Tibial nerve (tissue), 4 donors: ENCODE measurements at regions not wholly inside any gene's neighbourhood (a gene's known extent, or its start where the extent isn't known, plus 50 kb on each side); places are given as distances from the start of the nearest gene placed in this dataset.
"Not testable (repeated sequence)": the region's sequence is repeated elsewhere in the genome, so short reads cannot be mapped to it uniquely, and the experiment has no call there.

Source experiments
- DNase-seq, 2 donors: peaks; one replicate each; pipeline ENCODE4 v3.0.0-alpha.2; 2019; ENCODE audit warnings: low spot score in 2 of 2
- H3K27ac ChIP-seq, 4 donors: fragments of 200-600 bp; sonication (generic) in 3 of 4; one replicate each; pipeline ENCODE4 v1.5.1; 2017 to 2019; ENCODE audit warnings: mild to moderate bottlenecking in 1 of 4
- H3K27me3 ChIP-seq, 2 donors: fragments of 200-600 bp; sonication (generic) in 1 of 2; one replicate each; pipeline versions ENCODE4 v1.5.1 to v1.6.0; 2017 to 2019
- H3K36me3 ChIP-seq, 3 donors: fragments of 200-600 bp; sonication (generic); one replicate each; pipeline ENCODE4 v1.5.1; 2018 to 2019
- H3K4me1 ChIP-seq, 4 donors: fragments of 200-600 bp; sonication (generic) in 3 of 4; one replicate each; pipeline ENCODE4 v1.5.1; 2017 to 2019
- H3K4me3 ChIP-seq, 4 donors: fragments of 200-600 bp; sonication (generic) in 3 of 4; one replicate each; pipeline ENCODE4 v1.5.1; 2017 to 2019; ENCODE audit warnings: mild to moderate bottlenecking in 1 of 4, moderate library complexity in 1 of 4
- H3K9me3 ChIP-seq, 4 donors: fragments of 200-600 bp; sonication (generic) in 3 of 4; one replicate each; pipeline ENCODE4 v1.5.1; 2017 to 2019
- EP300 ChIP-seq, 2 donors: sonication (generic); formaldehyde crosslinking; IDR thresholded peaks; one replicate each; pipeline ENCODE4 v1.6.1; 2017; ENCODE audit warnings: antibody characterized with exemption in 2 of 2, mild to moderate bottlenecking in 1 of 2
- POLR2A ChIP-seq, 2 donors: fragments of 450-650 bp; IDR thresholded peaks; one replicate each; pipeline ENCODE4 v1.6.1; 2017; ENCODE audit warnings: antibody characterized with exemption in 2 of 2, mild to moderate bottlenecking in 2 of 2, moderate library complexity in 2 of 2
- WGBS, 2 donors: methylation state at CpG; one replicate each; pipeline ENCODE4 v1.1.5; 2018; 5-methylcytosine and 5-hydroxymethylcytosine counted together
- TF ChIP-seq, protein P1 (sequence below), 5 experiments: fragments of 200-600 bp in 3 of 5; fragments of 450-650 bp in 2 of 5; sonication (generic) in 3 of 5; IDR thresholded peaks; one replicate each; pipeline ENCODE4 v1.5.1; 2016 to 2019; ENCODE audit warnings: antibody characterized with exemption in 5 of 5, mild to moderate bottlenecking in 3 of 5, moderate library complexity in 2 of 5

DNA sequence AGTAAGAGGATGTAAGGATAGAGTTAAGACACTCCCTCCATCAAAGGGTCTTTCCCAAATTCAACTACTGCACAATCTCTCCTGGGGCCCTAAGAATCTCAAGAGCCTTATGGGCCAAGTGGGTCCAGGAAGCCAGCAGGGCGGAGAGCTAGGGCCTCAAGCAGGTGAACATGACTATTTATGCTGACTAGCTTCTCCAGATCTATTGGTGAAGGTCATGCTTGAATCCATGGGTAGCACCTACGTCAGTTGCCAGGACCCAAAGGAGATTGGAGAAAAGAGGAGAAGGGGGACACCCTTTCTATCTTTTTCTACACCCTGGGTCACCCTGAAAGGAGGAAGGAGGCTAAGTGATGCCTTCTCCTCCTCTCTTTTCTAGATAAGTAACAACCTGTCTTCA is 534.2 kb upstream of the MIS18BP1 start:
- Histone ChIP-seq H3K36me3 (no peaks in the 10 kb centered on the region), H3K4me1 (no peaks in the 10 kb centered on the region), H3K4me3 (no peak overlapping the region), H3K27ac (no peak overlapping the region), H3K9me3 (peaks cover 0 to 52% (median 2%) of the 10 kb centered on the region in 4 donors), H3K27me3 (no peaks in the 10 kb centered on the region)
- DNase-seq, result no peak
- TF ChIP-seq, protein P1, sequence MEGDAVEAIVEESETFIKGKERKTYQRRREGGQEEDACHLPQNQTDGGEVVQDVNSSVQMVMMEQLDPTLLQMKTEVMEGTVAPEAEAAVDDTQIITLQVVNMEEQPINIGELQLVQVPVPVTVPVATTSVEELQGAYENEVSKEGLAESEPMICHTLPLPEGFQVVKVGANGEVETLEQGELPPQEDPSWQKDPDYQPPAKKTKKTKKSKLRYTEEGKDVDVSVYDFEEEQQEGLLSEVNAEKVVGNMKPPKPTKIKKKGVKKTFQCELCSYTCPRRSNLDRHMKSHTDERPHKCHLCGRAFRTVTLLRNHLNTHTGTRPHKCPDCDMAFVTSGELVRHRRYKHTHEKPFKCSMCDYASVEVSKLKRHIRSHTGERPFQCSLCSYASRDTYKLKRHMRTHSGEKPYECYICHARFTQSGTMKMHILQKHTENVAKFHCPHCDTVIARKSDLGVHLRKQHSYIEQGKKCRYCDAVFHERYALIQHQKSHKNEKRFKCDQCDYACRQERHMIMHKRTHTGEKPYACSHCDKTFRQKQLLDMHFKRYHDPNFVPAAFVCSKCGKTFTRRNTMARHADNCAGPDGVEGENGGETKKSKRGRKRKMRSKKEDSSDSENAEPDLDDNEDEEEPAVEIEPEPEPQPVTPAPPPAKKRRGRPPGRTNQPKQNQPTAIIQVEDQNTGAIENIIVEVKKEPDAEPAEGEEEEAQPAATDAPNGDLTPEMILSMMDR (IDR thresholded peaks at IDR 0.05), result no peak
- no peak for TF ChIP-seq EP300 (IDR thresholded peaks at IDR 0.05)
- TF ChIP-seq POLR2A (IDR thresholded peaks at IDR 0.05), result no peak
- WGBS, 2 donors, result 79 to 96% methylated on average over 2 of the region's 2 CpGs

DNA sequence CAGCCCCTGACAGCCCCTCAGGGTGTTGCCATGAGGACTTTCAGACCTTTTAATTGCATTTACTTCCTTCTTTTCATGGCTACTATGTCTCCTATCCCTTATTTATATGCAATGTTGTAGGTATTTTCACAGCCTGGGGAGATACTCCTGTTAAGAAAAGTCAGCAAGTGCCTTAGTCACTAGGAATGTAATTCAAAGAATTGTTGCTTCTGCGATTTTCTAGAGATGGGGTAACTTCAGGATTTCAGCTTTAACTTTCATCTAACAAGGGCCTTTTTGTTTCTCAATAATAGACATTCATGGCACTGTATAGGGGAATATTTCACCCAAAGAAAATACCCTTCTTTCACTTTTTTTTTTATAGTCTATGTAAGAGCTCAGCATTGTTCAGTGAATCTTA is 533.3 kb upstream of the MIS18BP1 start:
- Histone ChIP-seq H3K27me3 (no peaks in the 10 kb centered on the region), H3K9me3 (peaks cover 0 to 52% (median 2%) of the 10 kb centered on the region in 4 donors), H3K4me3 (no peak overlapping the region), H3K4me1 (no peaks in the 10 kb centered on the region), H3K27ac (no peak overlapping the region), H3K36me3 (no peaks in the 10 kb centered on the region)
- 45 to 49% methylated on average over 1 of the region's 1 CpG for WGBS, 2 donors
- TF ChIP-seq, protein P1 (IDR thresholded peaks at IDR 0.05), result no peak
- no peak for TF ChIP-seq EP300 (IDR thresholded peaks at IDR 0.05)
- TF ChIP-seq POLR2A (IDR thresholded peaks at IDR 0.05), result no peak
- DNase-seq, result no peak

DNA sequence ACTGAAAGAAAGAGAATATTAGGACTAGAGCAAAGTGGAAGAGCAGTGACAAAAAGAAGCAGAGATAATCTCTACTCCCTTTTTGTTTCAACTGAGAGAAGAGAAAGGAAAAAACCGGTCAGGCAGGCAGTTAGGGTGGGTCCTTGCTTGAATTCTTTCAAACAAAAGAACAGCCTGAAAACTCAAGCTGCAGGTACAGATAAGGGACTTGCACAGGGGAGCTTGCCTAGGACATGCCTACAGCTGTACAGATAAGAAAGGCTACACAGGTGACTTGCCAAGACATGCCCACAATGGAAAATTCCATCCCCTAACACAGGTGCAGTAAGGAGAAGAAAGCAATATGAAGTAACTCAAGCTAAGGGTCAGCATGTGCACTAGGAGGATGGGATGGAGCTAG is 532.2 kb upstream of the MIS18BP1 start:
- H3K4me3 ChIP-seq, result no peak overlapping the region
- TF ChIP-seq POLR2A (IDR thresholded peaks at IDR 0.05) (no peak), EP300 (IDR thresholded peaks at IDR 0.05) (no peak)
- TF ChIP-seq, protein P1 (IDR thresholded peaks at IDR 0.05), result no peak
- H3K27me3 ChIP-seq, result no peaks in the 10 kb centered on the region
- no peak for DNase-seq
- H3K36me3 ChIP-seq, result no peaks in the 10 kb centered on the region
- WGBS, 2 donors, result 93 to 96% methylated on average over 1 of the region's 1 CpG
- no peak overlapping the region for H3K27ac ChIP-seq
- H3K9me3 ChIP-seq, result peaks cover 0 to 52% (median 2%) of the 10 kb centered on the region in 4 donors
- no peaks in the 10 kb centered on the region for H3K4me1 ChIP-seq

DNA sequence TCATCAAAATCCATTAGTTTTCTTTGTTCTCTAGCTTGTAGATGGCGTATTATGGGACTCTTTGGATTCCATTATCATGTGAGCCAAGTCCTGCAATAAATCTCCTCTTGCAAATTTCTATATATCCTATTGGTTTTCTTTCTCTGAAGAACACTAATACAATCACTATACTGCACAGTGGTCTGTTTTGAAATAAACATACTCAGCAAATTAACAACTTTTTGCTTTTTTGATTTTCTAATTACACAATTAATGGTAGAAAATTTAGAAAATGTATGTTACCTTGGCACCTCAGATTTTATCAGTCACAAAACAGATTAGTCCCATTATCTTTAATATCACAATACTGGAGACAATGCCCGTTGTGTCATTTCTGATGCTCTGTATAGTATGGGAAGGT is 513.2 kb upstream of the MIS18BP1 start:
- H3K27ac ChIP-seq, result no peak overlapping the region
- H3K4me3 ChIP-seq, result no peak overlapping the region
- H3K27me3 ChIP-seq, result no peaks in the 10 kb centered on the region
- H3K9me3 ChIP-seq, result no peaks in the 10 kb centered on the region
- H3K36me3 ChIP-seq, result no peaks in the 10 kb centered on the region
- 91 to 94% methylated on average over 2 of the region's 2 CpGs for WGBS, 2 donors
- no peaks in the 10 kb centered on the region for H3K4me1 ChIP-seq
- TF ChIP-seq EP300 (IDR thresholded peaks at IDR 0.05) (no peak), POLR2A (IDR thresholded peaks at IDR 0.05) (no peak)
- TF ChIP-seq, protein P1 (IDR thresholded peaks at IDR 0.05), result no peak
- DNase-seq, result no peak

DNA sequence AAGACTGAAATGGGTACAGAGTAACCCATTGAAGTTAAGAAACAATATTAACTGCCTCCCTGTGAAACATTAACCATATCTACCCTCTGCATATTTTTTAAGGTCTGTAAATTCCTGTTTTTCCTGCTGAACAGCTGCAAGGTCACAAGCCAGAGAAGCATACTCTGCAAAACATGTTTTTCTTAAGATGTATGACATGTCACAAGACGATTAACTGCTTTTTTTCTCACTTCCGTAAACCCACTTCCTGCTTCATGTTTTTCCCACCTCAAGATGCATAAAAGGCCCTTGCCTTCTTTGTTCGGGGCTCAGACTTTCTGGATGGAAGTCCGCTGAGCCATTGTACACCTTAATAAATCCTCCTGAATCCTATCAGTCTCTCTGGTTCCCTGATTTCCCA is 504.7 kb upstream of the MIS18BP1 start:
- Histone ChIP-seq H3K27me3 (no peaks in the 10 kb centered on the region), H3K4me1 (no peaks in the 10 kb centered on the region), H3K9me3 (peaks cover 0 to 34% (median 0%) of the 10 kb centered on the region in 4 donors), H3K27ac (no peak overlapping the region), H3K36me3 (no peaks in the 10 kb centered on the region), H3K4me3 (no peak overlapping the region)
- 81% methylated on average over 4 of the region's 4 CpGs for WGBS, 2 donors
- TF ChIP-seq POLR2A (IDR thresholded peaks at IDR 0.05) (no peak), EP300 (IDR thresholded peaks at IDR 0.05) (no peak)
- TF ChIP-seq, protein P1 (IDR thresholded peaks at IDR 0.05), result no peak
- no peak for DNase-seq

DNA sequence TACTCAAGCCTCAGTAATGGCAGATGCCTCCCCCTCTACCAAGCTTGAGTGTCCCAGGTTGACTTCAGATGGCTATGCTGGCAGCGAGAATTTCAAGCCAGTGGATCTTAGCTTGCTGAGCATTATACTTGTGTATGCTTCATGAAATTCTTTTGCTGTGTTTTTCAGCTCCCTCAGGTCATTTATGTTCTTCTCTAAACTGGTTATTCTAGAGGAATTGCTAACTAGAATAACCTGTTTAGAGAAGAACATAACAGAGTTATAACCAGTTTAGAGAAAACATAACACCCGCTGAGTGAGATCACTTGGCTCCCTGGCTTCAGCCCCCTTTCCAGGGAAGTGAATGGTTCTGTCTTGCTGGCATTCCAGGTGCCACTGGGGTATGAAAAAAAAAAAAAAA is 503.4 kb upstream of the MIS18BP1 start:
- H3K27ac ChIP-seq, H3K36me3 ChIP-seq, H3K4me3 ChIP-seq, H3K27me3 ChIP-seq, H3K4me1 ChIP-seq, DNase-seq: not testable (repeated sequence)
- whole genome bisulfite sequencing, 2 donors, result 95 to 97% methylated on average over 2 of the region's 2 CpGs
- H3K9me3 ChIP-seq, result peaks cover 0 to 34% (median 0%) of the 10 kb centered on the region in 4 donors
